B cell (primary cell): ENCODE measurements at regions not wholly inside any gene's neighbourhood (a gene's known extent, or its start where the extent isn't known, plus 50 kb on each side); places are given as distances from the start of the nearest gene placed in this dataset.

Experiments used
- CTCF ChIP-seq: fragments of 200-600 bp; IDR thresholded peaks from one replicate; pipeline ENCODE4 v1.8.0; 2022; ENCODE audit warnings: antibody characterized with exemption, mild to moderate bottlenecking
- EZH2 ChIP-seq: IDR thresholded peaks from 2 replicates; pipeline ENCODE4 v1.6.1; 2012; ENCODE audit warnings: borderline replicate concordance, low read depth, mild to moderate bottlenecking, moderate library complexity, low read length; ENCODE audit not compliant: insufficient read depth, poor library complexity, severe bottlenecking

DNA sequence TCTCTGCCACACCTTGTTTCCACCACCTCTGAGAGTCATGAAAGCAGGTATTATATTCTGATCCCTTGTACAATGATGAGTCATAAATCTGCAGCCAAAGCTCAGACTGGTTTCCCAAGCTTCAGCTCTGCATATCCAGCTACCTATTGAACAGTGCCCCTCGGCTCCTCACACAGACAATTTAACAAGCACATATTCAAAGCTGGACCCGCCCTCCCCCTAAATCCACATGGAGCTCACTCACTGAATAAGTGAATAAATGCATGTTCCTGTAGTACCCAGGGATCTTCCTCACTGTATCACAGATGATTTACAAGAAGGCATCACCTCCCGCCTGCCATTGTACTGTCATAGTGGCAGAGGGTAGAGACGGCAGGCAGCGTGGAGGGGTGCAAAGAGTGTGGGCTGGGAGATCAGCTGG lies 516.4 kb downstream of the GRIN2A start:
- TF ChIP-seq EZH2 (no peak), CTCF (no peak)
